ENCODE measurements at regions not wholly inside any gene's neighbourhood (a gene's known extent, or its start where the extent isn't known, plus 50 kb on each side); places are given as distances from the start of the nearest gene placed in this dataset.

DNA sequence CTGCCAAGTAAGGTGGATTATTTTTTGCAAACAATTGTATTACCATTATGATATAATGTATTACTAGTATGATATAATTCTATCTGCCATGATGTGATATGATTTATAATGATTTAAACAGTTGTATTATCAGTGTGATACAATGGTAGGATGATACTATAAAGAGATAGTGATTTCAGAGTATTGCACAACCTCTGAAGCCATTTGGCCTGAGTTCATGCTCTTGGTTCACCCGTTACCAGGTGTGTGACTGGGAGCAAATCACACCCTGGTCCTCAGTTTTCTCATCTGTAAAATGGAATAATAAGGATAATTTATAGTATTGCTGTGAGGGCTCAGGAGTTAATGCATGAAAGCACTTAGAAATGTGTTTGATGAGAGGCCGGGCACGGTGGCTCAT is 905.0 kb upstream of the RBFOX1 start:
- H3K4me3 Mint-ChIP-seq, result no peak overlapping the region
- peaks cover 0 to 2% of the 10 kb centered on the region in 2 donors for H3K36me3 Mint-ChIP-seq (ENCODE audit: insufficient read depth in 2 of 2)
- peaks cover 11 to 13% of the 10 kb centered on the region in 2 donors for H3K9me3 Mint-ChIP-seq
- H3K4me1 Mint-ChIP-seq (ENCODE audit: low read depth), result no peaks in the 10 kb centered on the region
- no peak for ATAC-seq (replicated peaks in 1 of 2)
- DNase-seq, result no peak
- H3K27me3 Mint-ChIP-seq (ENCODE audit: low read depth), result no peaks in the 10 kb centered on the region
- H3K27ac Mint-ChIP-seq, result no peak overlapping the region

DNA sequence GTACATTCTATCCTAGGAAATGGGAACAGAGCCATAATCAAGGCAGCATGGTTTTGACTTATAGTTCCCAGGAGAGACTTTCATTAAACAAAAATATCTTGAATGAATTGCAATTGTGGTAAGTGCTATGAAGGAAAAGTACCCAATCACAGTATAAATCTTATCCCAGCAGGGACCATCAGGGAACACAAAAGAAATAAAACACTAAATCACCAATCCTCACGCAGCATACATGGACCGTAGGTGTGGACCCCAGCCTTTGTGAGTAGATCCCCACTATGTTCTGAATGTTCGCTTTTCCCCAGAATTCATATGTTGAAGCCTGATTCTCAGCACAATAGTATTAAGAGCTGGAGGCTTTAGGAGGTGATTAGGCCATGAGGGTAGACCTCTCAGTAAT is 925.0 kb upstream of the RBFOX1 start:
- no peaks in the 10 kb centered on the region for H3K4me1 Mint-ChIP-seq (ENCODE audit: low read depth)
- no peaks in the 10 kb centered on the region for H3K36me3 Mint-ChIP-seq (ENCODE audit: insufficient read depth in 2 of 2)
- no peak overlapping the region for H3K4me3 Mint-ChIP-seq
- ATAC-seq (replicated peaks in 1 of 2) (no peak), DNase-seq (no peak)
- H3K27ac Mint-ChIP-seq, result no peak overlapping the region
- peaks cover 4 to 10% of the 10 kb centered on the region in 2 donors for H3K9me3 Mint-ChIP-seq
- no peaks in the 10 kb centered on the region for H3K27me3 Mint-ChIP-seq (ENCODE audit: low read depth)

DNA sequence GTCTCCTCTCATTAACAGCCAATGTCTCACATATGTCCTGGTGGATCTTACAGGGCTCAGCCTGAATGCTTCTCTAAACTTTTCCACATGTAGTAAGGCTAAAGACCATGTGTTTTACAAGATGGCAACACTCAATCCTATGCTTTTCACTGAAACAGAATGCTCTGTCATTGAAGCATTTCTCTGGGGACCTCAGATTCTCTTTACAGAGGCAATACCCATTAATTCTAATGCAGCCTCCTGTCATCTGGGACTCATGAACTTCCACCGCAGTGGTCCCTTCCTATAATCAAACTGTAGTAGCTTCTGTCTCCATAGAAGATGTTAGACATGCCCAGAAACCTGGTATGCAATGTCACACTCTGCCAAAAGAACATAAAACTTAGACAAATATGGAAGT is 926.6 kb upstream of the RBFOX1 start:
- Mint-ChIP-seq H3K27me3 (ENCODE audit: low read depth) (no peaks in the 10 kb centered on the region), H3K36me3 (ENCODE audit: insufficient read depth in 2 of 2) (no peaks in the 10 kb centered on the region), H3K27ac (no peak overlapping the region), H3K4me1 (ENCODE audit: low read depth) (no peaks in the 10 kb centered on the region), H3K9me3 (peaks cover 4 to 9% of the 10 kb centered on the region in 2 donors), H3K4me3 (no peak overlapping the region)
- ATAC-seq (replicated peaks in 1 of 2) (no peak), DNase-seq (no peak)

DNA sequence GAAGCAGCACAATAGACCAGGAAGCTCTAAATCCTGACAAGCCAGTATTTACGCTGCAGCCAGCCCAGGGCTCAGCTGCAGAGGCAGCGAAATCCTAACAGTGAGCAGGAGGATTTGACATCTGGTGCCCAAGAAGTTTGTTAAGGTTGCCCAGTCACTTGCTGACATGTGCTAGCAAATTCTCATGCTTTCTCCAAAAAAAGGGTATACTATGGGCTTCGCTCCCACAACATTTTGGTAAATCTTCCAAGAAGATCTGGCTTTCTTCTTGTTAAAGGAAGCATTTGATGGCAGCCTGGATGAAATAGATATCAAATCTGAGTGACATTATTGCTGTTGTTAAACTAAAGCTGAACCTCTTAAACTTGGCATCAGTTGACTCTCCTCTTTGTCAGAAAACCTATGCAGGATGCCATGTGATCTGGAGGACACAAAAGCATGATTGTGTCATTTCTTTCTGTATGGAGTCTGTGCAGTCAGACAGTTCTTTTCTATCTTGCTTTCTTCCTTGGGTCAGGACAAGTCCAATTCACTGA is 949.7 kb upstream of the RBFOX1 start:
- Mint-ChIP-seq H3K9me3 (peaks cover 0 to 1% of the 10 kb centered on the region in 2 donors), H3K36me3 (ENCODE audit: insufficient read depth in 2 of 2) (no peaks in the 10 kb centered on the region), H3K27ac (no peak overlapping the region), H3K4me3 (no peak overlapping the region), H3K4me1 (ENCODE audit: low read depth) (no peaks in the 10 kb centered on the region), H3K27me3 (ENCODE audit: low read depth) (no peaks in the 10 kb centered on the region)
- no peak for DNase-seq
- no peak for ATAC-seq (replicated peaks in 1 of 2)

DNA sequence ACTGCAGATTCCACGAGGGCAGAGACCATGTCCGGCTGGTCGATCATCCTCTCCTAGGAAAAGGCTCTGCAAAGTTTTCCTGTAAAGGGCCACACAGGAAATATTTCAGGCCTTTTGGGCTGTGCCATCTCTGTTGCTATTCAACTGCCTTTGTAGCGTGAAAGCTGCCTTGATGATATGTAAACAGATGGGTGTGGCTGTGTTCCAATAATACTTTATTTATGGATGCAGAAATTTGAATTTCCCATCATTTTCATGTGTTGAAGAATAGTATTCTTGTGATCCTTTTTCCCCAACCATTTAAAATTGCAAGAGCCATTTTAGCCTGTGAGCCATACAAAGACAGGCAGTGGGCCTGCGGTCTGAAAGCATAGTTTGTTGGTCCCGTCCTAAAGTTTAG is 950.7 kb upstream of the RBFOX1 start:
- DNase-seq, result no peak
- no peak for ATAC-seq (replicated peaks in 1 of 2)
- H3K4me3 Mint-ChIP-seq, result no peak overlapping the region
- H3K9me3 Mint-ChIP-seq, result peaks cover 0 to 1% of the 10 kb centered on the region in 2 donors
- no peaks in the 10 kb centered on the region for H3K36me3 Mint-ChIP-seq (ENCODE audit: insufficient read depth in 2 of 2)
- no peak overlapping the region for H3K27ac Mint-ChIP-seq
- H3K4me1 Mint-ChIP-seq (ENCODE audit: low read depth), result no peaks in the 10 kb centered on the region
- H3K27me3 Mint-ChIP-seq (ENCODE audit: low read depth), result no peaks in the 10 kb centered on the region

DNA sequence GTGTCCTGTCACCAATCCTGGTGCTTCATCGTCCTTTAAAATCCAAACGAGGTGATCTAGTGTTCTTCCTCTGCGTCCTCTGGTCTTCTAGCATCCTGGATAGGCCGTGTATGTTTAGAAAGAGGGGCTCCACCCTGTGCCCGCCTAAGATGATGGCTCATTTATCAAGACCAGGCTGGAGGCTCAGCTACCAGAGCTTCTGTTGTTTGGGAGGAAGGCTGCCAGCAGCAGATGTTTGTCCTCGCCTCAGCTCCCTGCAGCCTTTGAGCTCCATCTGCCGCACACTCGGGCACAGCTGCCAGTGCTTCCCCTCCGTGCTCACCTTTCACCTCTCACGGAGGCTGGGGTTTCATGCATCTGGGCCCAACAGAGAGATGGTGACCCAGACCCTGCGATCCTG is 954.7 kb upstream of the RBFOX1 start:
- H3K27me3 Mint-ChIP-seq (ENCODE audit: low read depth), result no peaks in the 10 kb centered on the region
- no peaks in the 10 kb centered on the region for H3K36me3 Mint-ChIP-seq (ENCODE audit: insufficient read depth in 2 of 2)
- DNase-seq, result no peak
- H3K9me3 Mint-ChIP-seq, result peaks cover 1 to 3% of the 10 kb centered on the region in 2 donors
- ATAC-seq (replicated peaks in 1 of 2), result no peak
- no peak overlapping the region for H3K4me3 Mint-ChIP-seq
- no peaks in the 10 kb centered on the region for H3K4me1 Mint-ChIP-seq (ENCODE audit: low read depth)
- H3K27ac Mint-ChIP-seq, result no peak overlapping the region

DNA sequence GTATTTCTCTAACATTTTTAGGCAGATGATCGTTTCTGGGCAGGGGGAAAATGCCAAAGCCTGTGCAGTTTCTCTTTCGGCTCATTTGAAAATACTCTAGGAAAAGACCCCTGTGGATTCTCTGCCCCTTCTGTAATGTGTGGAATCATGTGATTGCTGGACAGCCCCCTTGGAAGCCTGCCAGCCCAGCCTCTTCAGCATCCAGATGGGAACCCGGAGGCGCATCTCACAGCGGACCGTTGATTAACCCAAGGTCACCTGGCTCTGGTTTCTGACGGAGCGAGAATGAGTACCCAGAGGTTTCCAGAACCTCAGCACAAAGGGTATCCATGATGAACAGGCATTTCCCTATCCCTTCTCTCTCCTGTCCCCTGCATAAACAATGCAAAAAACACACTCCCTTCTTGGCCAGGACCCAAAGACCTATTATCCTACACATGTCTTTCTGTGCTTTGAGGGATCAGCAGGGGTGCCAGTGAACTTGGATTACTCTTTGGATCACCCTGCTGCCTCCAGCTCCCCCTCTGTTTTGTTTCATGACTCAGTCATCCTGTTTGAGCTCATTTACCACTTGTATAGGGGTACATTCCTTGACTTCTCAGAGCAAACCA is 957.1 kb upstream of the RBFOX1 start:
- Mint-ChIP-seq H3K27me3 (ENCODE audit: low read depth) (no peaks in the 10 kb centered on the region), H3K36me3 (ENCODE audit: insufficient read depth in 2 of 2) (no peaks in the 10 kb centered on the region), H3K27ac (no peak overlapping the region), H3K4me1 (ENCODE audit: low read depth) (no peaks in the 10 kb centered on the region), H3K4me3 (no peak overlapping the region), H3K9me3 (peaks cover 0 to 3% of the 10 kb centered on the region in 2 donors)
- no peak for ATAC-seq (replicated peaks in 1 of 2)
- DNase-seq, result no peak

DNA sequence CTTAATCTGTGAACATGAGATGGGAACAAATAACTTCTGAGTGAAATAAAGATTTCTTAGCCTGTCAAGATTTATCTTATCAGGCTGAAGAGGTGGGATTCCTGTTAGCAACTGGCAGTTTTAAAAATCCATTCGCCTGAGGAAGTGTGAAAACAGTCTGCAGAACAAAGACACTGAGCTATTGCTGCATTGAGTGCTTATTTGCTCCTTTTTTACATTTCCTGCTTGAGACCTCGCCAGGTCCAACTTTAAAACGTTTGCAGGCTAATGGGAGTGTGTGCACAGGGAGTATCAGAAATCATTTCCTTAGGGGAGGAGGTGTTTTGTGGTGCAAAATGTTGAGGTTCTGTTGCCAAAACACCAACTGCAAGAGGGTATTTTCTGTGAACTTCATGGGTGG is 957.8 kb upstream of the RBFOX1 start:
- peaks cover 2 to 5% of the 10 kb centered on the region in 2 donors for H3K9me3 Mint-ChIP-seq
- H3K27me3 Mint-ChIP-seq (ENCODE audit: low read depth), result no peaks in the 10 kb centered on the region
- ATAC-seq (replicated peaks in 1 of 2) (no peak), DNase-seq (no peak)
- no peaks in the 10 kb centered on the region for H3K4me1 Mint-ChIP-seq (ENCODE audit: low read depth)
- no peak overlapping the region for H3K4me3 Mint-ChIP-seq
- no peaks in the 10 kb centered on the region for H3K36me3 Mint-ChIP-seq (ENCODE audit: insufficient read depth in 2 of 2)
- no peak overlapping the region for H3K27ac Mint-ChIP-seq

DNA sequence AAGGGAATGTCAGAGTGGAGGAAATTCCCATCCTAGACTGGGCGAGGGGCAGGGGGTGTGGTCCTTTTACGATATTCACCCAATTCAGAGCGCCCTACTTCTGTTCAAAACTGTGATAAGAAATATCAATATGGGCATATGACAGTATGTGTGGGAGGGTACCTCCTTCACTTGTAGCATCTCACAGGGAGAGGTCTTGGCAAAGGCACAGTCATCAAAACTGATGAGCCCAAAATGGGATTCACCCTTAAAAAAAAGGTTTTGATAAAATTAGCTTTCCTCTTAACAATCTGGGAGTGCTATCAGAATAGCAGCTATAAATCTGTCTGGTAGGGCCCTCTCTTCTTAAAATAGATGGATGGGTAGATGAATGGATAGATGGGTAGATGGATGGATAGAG is 967.8 kb upstream of the RBFOX1 start:
- no peak overlapping the region for H3K4me3 Mint-ChIP-seq
- H3K4me1 Mint-ChIP-seq (ENCODE audit: low read depth), result no peaks in the 10 kb centered on the region
- DNase-seq (no peak), ATAC-seq (replicated peaks in 1 of 2) (no peak)
- H3K9me3 Mint-ChIP-seq, result peaks cover 11 to 16% of the 10 kb centered on the region in 2 donors
- H3K27ac Mint-ChIP-seq, result no peak overlapping the region
- no peaks in the 10 kb centered on the region for H3K27me3 Mint-ChIP-seq (ENCODE audit: low read depth)
- H3K36me3 Mint-ChIP-seq (ENCODE audit: insufficient read depth in 2 of 2), result peaks cover 1 to 3% of the 10 kb centered on the region in 2 donors

DNA sequence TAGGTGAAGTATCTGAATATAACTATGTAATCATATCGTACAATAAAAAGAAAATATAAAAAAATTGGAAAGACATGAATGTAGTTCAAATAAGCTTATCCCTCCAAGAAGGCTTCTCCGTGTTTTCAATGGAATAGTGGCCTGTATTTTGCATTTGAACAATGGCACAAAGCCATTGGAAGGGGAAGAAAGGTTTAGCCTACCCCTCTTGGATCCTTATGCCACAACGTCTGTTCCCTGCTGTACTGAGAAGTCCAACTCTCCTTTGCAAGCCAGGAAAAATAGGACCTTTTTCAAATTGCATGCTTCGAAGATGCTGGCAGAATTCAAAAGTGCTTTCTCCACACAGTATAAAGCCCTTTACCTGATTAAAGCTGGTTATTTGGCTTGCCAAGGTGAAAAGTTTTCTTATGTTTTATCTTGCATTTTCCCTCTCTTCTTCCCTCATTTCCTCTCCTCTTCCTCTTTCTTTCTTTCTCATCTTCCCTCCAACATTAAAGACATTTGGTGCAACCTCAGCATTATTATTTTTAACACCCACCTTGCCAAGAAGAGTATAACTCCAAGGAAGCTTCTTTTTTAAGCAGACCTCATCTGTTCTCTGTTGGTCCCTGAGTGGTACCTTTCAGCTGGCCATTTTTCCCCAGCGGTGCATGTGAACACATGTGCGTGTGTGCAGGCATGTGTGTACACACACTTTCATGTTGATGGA is 968.6 kb upstream of the RBFOX1 start:
- Mint-ChIP-seq H3K4me1 (ENCODE audit: low read depth) (no peaks in the 10 kb centered on the region), H3K36me3 (ENCODE audit: insufficient read depth in 2 of 2) (peaks cover 1 to 3% of the 10 kb centered on the region in 2 donors), H3K27ac (no peak overlapping the region), H3K4me3 (no peak overlapping the region), H3K27me3 (ENCODE audit: low read depth) (no peaks in the 10 kb centered on the region), H3K9me3 (peaks cover 11 to 16% of the 10 kb centered on the region in 2 donors)
- no peak for DNase-seq
- ATAC-seq (replicated peaks in 1 of 2), result no peak

DNA sequence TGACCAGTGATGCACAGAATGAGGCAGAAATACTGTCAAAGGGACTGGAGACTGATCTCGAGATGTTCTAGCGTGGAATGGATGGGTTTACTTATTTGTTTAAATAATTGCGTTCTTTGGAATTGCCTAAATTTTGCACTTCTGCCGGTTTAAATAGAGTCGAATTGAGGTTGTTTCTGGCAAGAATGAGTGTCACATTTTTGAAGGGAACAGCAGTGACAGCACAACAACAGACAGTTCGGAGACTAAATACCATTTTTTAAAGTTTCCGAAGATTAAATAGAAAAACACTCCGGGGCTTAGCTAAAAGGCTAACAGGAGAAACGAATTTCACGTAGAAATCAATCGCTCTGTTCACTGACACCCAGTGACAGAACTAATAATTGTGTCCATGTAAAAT is 969.2 kb upstream of the RBFOX1 start:
- ATAC-seq (replicated peaks in 1 of 2), result no peak
- H3K4me1 Mint-ChIP-seq (ENCODE audit: low read depth), result no peaks in the 10 kb centered on the region
- no peaks in the 10 kb centered on the region for H3K27me3 Mint-ChIP-seq (ENCODE audit: low read depth)
- H3K27ac Mint-ChIP-seq, result no peak overlapping the region
- peaks cover under 1 to 3% of the 10 kb centered on the region in 2 donors for H3K36me3 Mint-ChIP-seq (ENCODE audit: insufficient read depth in 2 of 2)
- no peak overlapping the region for H3K4me3 Mint-ChIP-seq
- peaks cover 8 to 13% of the 10 kb centered on the region in 2 donors for H3K9me3 Mint-ChIP-seq
- DNase-seq, result no peak

DNA sequence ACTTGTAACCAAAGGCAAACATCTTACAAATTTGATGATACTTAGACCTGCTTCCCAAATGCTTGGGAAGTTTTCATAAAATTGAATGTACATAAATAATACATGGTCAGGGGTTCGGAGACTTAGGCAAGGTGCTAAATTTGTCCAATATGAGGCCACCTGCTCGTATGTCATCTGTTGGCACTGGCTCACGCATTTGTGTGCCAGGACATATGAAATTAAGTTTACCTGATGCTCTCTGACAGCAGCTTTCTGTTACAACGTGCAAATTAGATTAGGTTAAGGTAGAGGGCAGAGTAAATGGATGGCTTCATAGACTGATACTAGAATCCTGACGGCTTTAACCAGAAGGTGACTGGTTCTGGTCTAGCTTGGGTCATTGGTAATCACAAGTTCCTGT is 970.3 kb upstream of the RBFOX1 start:
- ATAC-seq (replicated peaks in 1 of 2), result no peak
- Mint-ChIP-seq H3K27ac (no peak overlapping the region), H3K4me3 (no peak overlapping the region), H3K36me3 (ENCODE audit: insufficient read depth in 2 of 2) (peaks cover 0 to 3% of the 10 kb centered on the region in 2 donors), H3K9me3 (peaks cover 7 to 12% of the 10 kb centered on the region in 2 donors), H3K4me1 (ENCODE audit: low read depth) (no peaks in the 10 kb centered on the region), H3K27me3 (ENCODE audit: low read depth) (no peaks in the 10 kb centered on the region)
- DNase-seq, result no peak

DNA sequence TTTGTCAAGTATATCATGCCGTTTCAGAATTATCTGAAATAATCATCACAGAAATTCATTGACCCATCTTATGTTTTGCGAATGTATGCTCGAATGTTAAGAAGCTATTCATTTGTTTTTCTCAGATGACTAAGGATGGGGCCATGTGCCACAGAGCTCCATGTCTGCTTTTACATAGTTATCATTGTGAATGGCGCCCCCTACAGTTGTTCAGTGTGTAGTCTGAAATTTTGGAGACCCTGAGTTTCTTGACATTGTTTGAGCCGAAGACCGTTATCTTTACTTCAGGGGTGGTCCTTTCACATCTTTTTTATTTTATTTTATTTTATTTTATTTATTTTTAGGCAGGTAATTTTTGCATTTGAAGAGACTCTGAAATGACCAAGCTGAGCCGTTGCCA is 972.0 kb upstream of the RBFOX1 start:
- no peaks in the 10 kb centered on the region for H3K4me1 Mint-ChIP-seq (ENCODE audit: low read depth)
- ATAC-seq (replicated peaks in 1 of 2), result no peak

More for the DNA sequence above, 972.0 kb upstream of the RBFOX1 start:
- DNase-seq, result no peak
- Mint-ChIP-seq H3K27me3 (ENCODE audit: low read depth) (no peaks in the 10 kb centered on the region), H3K27ac (no peak overlapping the region), H3K36me3 (ENCODE audit: insufficient read depth in 2 of 2) (peaks cover 0 to 3% of the 10 kb centered on the region in 2 donors), H3K4me3 (no peak overlapping the region), H3K9me3 (peaks cover 6 to 10% of the 10 kb centered on the region in 2 donors)
